HG03378 (cell line): ENCODE measurements at regions not wholly inside any gene's neighbourhood (a gene's known extent, or its start where the extent isn't known, plus 50 kb on each side); places are given as distances from the start of the nearest gene placed in this dataset.
"Not testable (repeated sequence)": the region's sequence is repeated elsewhere in the genome, so short reads cannot be mapped to it uniquely, and the experiment has no call there.

ENCODE experiments used
- ATAC-seq: cut with Tn5 transposase; IDR thresholded peaks from one replicate; pipeline ENCODE4 v1.9.1; 2021; ENCODE audit warnings: mild to moderate bottlenecking, moderate library complexity; ENCODE audit not compliant: unreplicated experiment

GRCh38 chr9:73056245-73056644 lies 95.4 kb upstream of the ANXA1 start:
- ATAC-seq: no peak

- ATAC-seq: no peak
These were observed 97.6 kb upstream of the ANXA1 start for GRCh38 chr9:73054091-73054490.

- ATAC-seq: no peak
These were observed 98.1 kb upstream of the ANXA1 start for GRCh38 chr9:73053543-73053942.

GRCh38 chr9:73050887-73051550 lies 98.2 kb upstream of the ALDH1A1 start:
- no peak for ATAC-seq

DNA sequence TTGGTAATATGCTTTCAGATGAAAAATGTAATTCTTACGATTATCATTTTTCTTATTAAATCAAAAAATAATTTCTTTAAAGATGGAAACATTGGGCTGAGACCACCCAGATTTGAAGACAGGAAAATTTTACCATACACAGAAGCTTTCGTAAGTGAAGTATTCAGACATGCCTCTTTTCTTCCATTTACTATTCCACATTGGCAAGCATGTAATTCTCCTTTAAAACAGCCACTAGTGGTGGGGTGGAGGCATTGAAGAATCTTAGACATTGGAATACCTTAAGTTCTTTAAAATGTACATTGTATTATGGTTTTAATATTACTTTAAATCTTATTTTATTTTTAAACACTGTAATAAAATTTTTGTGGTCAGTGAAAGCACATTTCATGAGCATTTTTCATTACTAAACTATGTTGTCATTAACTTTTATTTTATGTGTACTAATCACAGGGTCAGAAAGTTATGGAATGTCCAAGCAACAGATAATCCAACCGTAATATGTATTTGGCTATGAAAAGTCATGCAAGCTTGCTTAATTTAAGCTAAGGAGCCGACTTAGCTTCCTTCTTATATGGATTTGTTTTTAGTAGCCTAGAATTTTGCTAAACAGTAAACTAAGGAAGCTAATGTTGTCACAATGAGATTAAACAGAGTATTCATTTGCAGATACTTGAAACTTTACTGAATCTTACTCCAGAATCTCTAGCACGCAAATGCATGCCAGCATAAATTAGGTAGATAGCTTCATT lies 97.4 kb upstream of the ALDH1A1 start:
- no peak for ATAC-seq

DNA sequence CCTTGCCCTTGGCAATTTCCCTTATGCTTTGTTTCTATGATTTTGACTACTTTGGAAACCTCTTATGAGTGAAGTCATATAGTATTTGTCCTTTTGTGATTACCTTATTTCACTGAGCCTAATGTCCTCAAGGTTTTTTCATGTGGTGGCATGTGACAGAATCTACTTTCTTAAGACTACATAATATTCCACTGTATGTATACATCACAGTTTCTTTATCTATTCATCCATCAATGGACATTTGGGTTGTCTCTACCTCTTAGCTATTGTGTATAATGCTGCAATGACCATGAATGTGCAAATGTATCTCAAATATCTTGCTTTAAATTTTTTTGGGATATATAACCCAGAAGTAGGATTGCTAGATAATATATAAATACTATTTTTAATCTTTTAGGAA lies 96.4 kb upstream of the ALDH1A1 start:
- no peak for ATAC-seq

DNA sequence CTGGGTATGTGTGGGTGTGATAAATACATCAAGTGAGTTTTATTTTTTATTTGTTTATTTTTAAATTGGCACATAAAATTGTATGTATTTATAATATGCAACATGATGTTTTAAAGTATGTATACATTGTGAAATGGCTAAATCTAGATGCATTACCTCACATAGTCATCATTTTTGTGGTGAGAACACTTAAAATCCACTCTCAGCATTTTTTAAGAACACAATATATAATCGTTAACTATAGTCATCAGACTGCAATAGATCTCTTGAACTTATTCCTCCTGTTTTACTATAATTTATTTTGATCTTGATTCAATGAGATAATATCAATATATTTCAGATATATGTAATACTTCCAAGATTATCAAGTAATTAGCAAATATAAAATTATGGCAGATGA lies 93.9 kb upstream of the ALDH1A1 start:
- no peak for ATAC-seq

GRCh38 chr9:73044776-73045175 lies 91.9 kb upstream of the ALDH1A1 start:
- not testable (repeated sequence) for ATAC-seq

DNA sequence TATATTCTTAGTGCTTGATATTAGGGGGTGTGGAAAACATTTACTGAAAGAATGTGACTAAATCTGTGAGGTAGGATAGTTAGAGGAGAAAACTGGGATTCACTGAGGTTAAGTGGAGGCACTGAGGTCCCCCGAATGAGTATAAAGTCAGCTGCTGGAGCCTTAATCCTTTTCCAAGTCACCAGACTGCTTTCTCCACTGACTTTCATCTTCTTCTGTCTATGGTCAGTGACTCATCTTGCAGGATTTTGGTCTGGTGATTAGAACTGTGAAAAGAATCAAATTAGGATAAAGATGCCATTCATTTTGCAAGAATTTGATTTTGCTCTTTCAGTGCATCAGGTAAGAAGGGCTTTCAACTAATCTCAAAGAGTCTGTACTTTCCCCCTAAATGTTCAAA lies 89.3 kb upstream of the ALDH1A1 start:
- ATAC-seq: no peak

- no peak for ATAC-seq
These were observed 86.7 kb upstream of the ALDH1A1 start for GRCh38 chr9:73039271-73040263.

DNA sequence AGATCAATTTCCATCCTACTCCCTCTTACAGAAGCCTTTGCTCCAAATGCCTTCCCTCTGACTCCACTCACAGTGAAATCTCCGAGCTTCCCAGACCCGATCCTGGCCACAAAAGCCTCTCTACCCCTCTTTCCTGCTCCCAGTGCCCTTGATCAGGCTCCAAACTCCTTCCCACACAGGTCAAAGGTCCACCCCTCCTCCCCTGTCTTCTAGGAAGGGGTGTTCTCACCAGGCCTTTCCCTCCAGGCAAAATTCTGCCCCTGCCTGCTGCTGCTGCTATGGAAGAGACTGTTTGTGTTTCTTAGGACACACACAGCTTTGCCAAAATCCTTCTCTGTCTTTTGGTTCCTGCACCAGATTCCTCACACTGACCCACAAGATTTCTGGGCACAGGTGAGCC lies 85.8 kb upstream of the ALDH1A1 start:
- no peak for ATAC-seq

GRCh38 chr9:73038089-73038509 lies 85.2 kb upstream of the ALDH1A1 start:
- no peak for ATAC-seq

DNA sequence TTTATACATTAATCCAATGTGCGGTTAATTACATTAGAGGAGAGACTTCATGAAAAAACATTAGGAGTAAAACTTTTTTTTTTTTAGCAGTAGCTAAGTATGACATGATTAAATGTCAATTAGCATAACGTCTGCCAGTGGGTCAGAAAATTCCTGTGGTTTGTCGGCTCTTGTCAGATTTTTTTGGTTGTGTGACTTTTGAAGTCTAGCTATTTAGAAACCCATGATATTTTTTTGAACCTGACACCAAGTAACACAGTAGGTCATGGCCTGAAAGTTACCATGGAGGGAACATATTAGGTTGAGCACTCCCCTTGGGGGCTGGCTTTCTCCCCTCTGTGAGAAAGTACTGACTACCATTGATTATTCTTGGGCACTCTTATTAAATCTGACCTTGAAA lies 84.8 kb upstream of the ALDH1A1 start:
- ATAC-seq: no peak

GRCh38 chr9:73034962-73035361 lies 82.1 kb upstream of the ALDH1A1 start:
- no peak for ATAC-seq

DNA sequence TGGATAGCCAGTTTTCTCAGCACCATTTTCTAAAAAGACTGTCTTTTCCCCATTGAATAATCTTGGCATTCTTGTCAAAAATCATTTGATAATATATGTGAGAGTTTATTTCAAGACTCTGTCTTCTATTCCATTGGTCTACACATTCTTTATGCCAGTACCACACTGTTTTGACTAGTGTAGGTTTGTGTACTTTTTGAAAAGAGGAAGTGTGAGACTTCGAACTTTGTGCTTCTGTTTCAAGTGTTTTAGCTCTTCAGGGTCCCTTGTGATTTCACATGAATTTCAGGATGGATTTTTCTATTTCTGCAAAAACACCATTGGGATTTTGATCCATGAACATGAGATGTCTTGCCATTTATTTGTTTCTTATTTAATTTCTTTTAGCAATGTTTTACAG lies 78.5 kb upstream of the ALDH1A1 start:
- ATAC-seq: no peak

- ATAC-seq: no peak
These were observed 77.6 kb upstream of the ALDH1A1 start for GRCh38 chr9:73030370-73031030.

GRCh38 chr9:73029346-73029745 lies 76.5 kb upstream of the ALDH1A1 start:
- no peak for ATAC-seq

- no peak for ATAC-seq
These were observed 73.5 kb upstream of the ALDH1A1 start for GRCh38 chr9:73026375-73026774.

GRCh38 chr9:73024601-73025034 lies 71.8 kb upstream of the ALDH1A1 start:
- no peak for ATAC-seq

- ATAC-seq: peak; percentile 60
These were observed 70.2 kb upstream of the ALDH1A1 start for GRCh38 chr9:73023025-73023541.

GRCh38 chr9:73022353-73022752 lies 69.5 kb upstream of the ALDH1A1 start:
- no peak for ATAC-seq
